ENCODE measurements at regions not wholly inside any gene's neighbourhood (a gene's known extent, or its start where the extent isn't known, plus 50 kb on each side); places are given as distances from the start of the nearest gene placed in this dataset.

- Mint-ChIP-seq H3K9me3 (ENCODE audit: low read depth, unreplicated experiment) (no peaks in the 10 kb centered on the region), H3K4me1 (ENCODE audit: low read depth, unreplicated experiment) (no peaks in the 10 kb centered on the region), H3K27ac (ENCODE audit: unreplicated experiment) (no peak overlapping the region), H3K36me3 (ENCODE audit: insufficient read depth, unreplicated experiment) (no peaks in the 10 kb centered on the region), H3K27me3 (ENCODE audit: unreplicated experiment) (no peaks in the 10 kb centered on the region), H3K4me3 (ENCODE audit: low read depth, unreplicated experiment) (no peak overlapping the region)
- intact Hi-C loops (cut with micrococcal nuclease; ENCODE audit: unreplicated experiment), result no loop called here
- no peak for DNase-seq
- TF ChIP-seq CTCF (IDR thresholded peaks at IDR 0.05; ENCODE audit: unreplicated experiment), result no peak
- no TSS peak for BruUV-seq (replicated peaks)
- CTCF ChIA-PET, result interaction anchor here (0.6 kb wide), 1 partner anchor 297 kb away, joined by 3 read pairs; no protein-coding TSS in a partner anchor
These were observed 80.4 kb upstream of the MSX1 start for GRCh38 chr4:4779054-4779453.

- TF ChIP-seq CTCF (IDR thresholded peaks at IDR 0.05; ENCODE audit: unreplicated experiment), result no peak
- H3K27ac Mint-ChIP-seq (ENCODE audit: unreplicated experiment), result no peak overlapping the region
- no peak for DNase-seq
- no peaks in the 10 kb centered on the region for H3K4me1 Mint-ChIP-seq (ENCODE audit: low read depth, unreplicated experiment)
- H3K27me3 Mint-ChIP-seq (ENCODE audit: unreplicated experiment), result no peaks in the 10 kb centered on the region
- no peaks in the 10 kb centered on the region for H3K36me3 Mint-ChIP-seq (ENCODE audit: insufficient read depth, unreplicated experiment)
- no peak overlapping the region for H3K4me3 Mint-ChIP-seq (ENCODE audit: low read depth, unreplicated experiment)
- BruUV-seq (replicated peaks), result no TSS peak
- no peaks in the 10 kb centered on the region for H3K9me3 Mint-ChIP-seq (ENCODE audit: low read depth, unreplicated experiment)
- intact Hi-C loops (cut with micrococcal nuclease; ENCODE audit: unreplicated experiment), result no loop called here
- CTCF ChIA-PET, result no interaction called here
These were observed 80.9 kb upstream of the MSX1 start for GRCh38 chr4:4778554-4778953.

GRCh38 chr4:4776934-4777333, 82.5 kb upstream of the MSX1 start:
- intact Hi-C loops (cut with micrococcal nuclease; ENCODE audit: unreplicated experiment), result no loop called here

DNA sequence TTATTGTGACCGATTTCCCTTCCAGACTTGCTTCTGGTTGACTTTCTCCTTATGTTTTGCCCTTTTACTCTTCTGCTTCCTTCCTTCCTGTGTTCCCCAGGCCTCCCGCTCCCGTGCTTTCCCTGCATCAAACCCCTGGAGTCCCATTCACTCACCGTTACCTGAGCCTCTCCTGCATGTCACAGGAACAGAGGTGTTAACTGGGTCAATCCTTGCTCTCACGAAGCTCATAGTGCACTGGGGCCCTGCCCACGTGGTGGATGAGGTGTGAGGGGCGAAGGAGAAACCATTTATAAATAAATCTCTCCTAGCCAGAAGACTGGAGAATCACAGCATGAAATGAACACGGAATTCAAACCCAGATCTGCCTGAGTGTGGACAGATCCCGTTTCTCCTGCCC, 83.1 kb upstream of the MSX1 start:
- Mint-ChIP-seq H3K4me3 (ENCODE audit: low read depth, unreplicated experiment) (no peak overlapping the region), H3K36me3 (ENCODE audit: insufficient read depth, unreplicated experiment) (no peaks in the 10 kb centered on the region), H3K27ac (ENCODE audit: unreplicated experiment) (no peak overlapping the region), H3K9me3 (ENCODE audit: low read depth, unreplicated experiment) (no peaks in the 10 kb centered on the region), H3K4me1 (ENCODE audit: low read depth, unreplicated experiment) (no peaks in the 10 kb centered on the region), H3K27me3 (ENCODE audit: unreplicated experiment) (no peaks in the 10 kb centered on the region)
- TF ChIP-seq CTCF (IDR thresholded peaks at IDR 0.05; ENCODE audit: unreplicated experiment), result no peak
- CTCF ChIA-PET, result no interaction called here
- DNase-seq, result no peak
- intact Hi-C loops (cut with micrococcal nuclease; ENCODE audit: unreplicated experiment), result no loop called here
- BruUV-seq (replicated peaks), result no TSS peak

More at GRCh38 chr4:4776934-4777333, 82.5 kb upstream of the MSX1 start:
- Mint-ChIP-seq H3K27me3 (ENCODE audit: unreplicated experiment) (no peaks in the 10 kb centered on the region), H3K4me1 (ENCODE audit: low read depth, unreplicated experiment) (no peaks in the 10 kb centered on the region), H3K4me3 (ENCODE audit: low read depth, unreplicated experiment) (no peak overlapping the region), H3K27ac (ENCODE audit: unreplicated experiment) (no peak overlapping the region), H3K36me3 (ENCODE audit: insufficient read depth, unreplicated experiment) (no peaks in the 10 kb centered on the region), H3K9me3 (ENCODE audit: low read depth, unreplicated experiment) (no peaks in the 10 kb centered on the region)
- no TSS peak for BruUV-seq (replicated peaks)
- CTCF ChIA-PET, result no interaction called here
- TF ChIP-seq CTCF (IDR thresholded peaks at IDR 0.05; ENCODE audit: unreplicated experiment), result no peak
- no peak for DNase-seq
